Neural progenitor cell (in vitro differentiated cells): ENCODE measurements at regions not wholly inside any gene's neighbourhood (a gene's known extent, or its start where the extent isn't known, plus 50 kb on each side); places are given as distances from the start of the nearest gene placed in this dataset.

Source experiments
- DNase-seq: peaks from one replicate; pipeline ENCODE4 v3.0.0-alpha.2; 2016; ENCODE audit warnings: low spot score
- H2AFZ ChIP-seq: fragments of 200-600 bp; sonication (generic); replicated peaks from 2 replicates; pipeline ENCODE4 v1.6.1; 2016; ENCODE audit warnings: antibody characterized with exemption
- H3F3A ChIP-seq: fragments of 200-600 bp; sonication (generic); 2 replicates; pipeline ENCODE4 v1.6.1; 2016; ENCODE audit warnings: antibody characterized with exemption, low read depth
- H3K27ac ChIP-seq: fragments of 200-600 bp; sonication (generic); 2 replicates; pipeline ENCODE4 v1.5.1; 2016; ENCODE audit warnings: mild to moderate bottlenecking
- H3K27me3 ChIP-seq: fragments of 200-600 bp; sonication (generic); 2 replicates; pipeline ENCODE4 v1.6.1; 2016; ENCODE audit warnings: mild to moderate bottlenecking, moderate library complexity
- H3K36me3 ChIP-seq: fragments of 200-600 bp; sonication (generic); 2 replicates; pipeline ENCODE4 v1.5.1; 2016
- H3K4me1 ChIP-seq: fragments of 200-600 bp; sonication (generic); 2 replicates; pipeline ENCODE4 v1.6.1; 2016; ENCODE audit warnings: mixed run types
- H3K4me2 ChIP-seq: fragments of 200-600 bp; sonication (generic); 2 replicates; pipeline ENCODE4 v1.6.1; 2016
- H3K4me3 ChIP-seq: fragments of 200-600 bp; sonication (generic); 2 replicates; pipeline ENCODE4 v1.5.1; 2016
- H3K79me2 ChIP-seq: fragments of 200-600 bp; sonication (generic); 2 replicates; pipeline ENCODE4 v1.6.1; 2016; ENCODE audit warnings: low read depth
- H3K9ac ChIP-seq: fragments of 200-600 bp; sonication (generic); 2 replicates; pipeline ENCODE4 v1.6.1; 2016
- H3K9me3 ChIP-seq: fragments of 200-600 bp; sonication (generic); 2 replicates; pipeline ENCODE4 v1.5.1; 2016; ENCODE audit warnings: low read depth
- H4K20me1 ChIP-seq: fragments of 200-600 bp; sonication (generic); 2 replicates; pipeline ENCODE4 v1.6.1; 2016; ENCODE audit warnings: low read depth
- H3K27ac Mint-ChIP-seq: 3 replicates; pipeline ENCODE4 v1.8.0; 2021; ENCODE audit warnings: mixed read lengths
- H3K27me3 Mint-ChIP-seq: 2 replicates; pipeline ENCODE4 v1.8.0; 2022; ENCODE audit warnings: low read depth, mild to moderate bottlenecking, inconsistent platforms, moderate library complexity, mixed read lengths; ENCODE audit not compliant: insufficient read depth
- H3K36me3 Mint-ChIP-seq: 3 replicates; pipeline ENCODE4 v1.8.0; 2021; ENCODE audit warnings: mixed read lengths
- H3K4me1 Mint-ChIP-seq: 3 replicates; pipeline ENCODE4 v1.8.0; 2021; ENCODE audit warnings: mixed read lengths
- H3K4me3 Mint-ChIP-seq: 3 replicates; pipeline ENCODE4 v1.8.0; 2021; ENCODE audit warnings: mild to moderate bottlenecking, moderate library complexity, mixed read lengths
- H3K9me3 Mint-ChIP-seq: 3 replicates; pipeline ENCODE4 v1.8.0; 2020; ENCODE audit warnings: mixed read lengths
- EZH2 ChIP-seq: fragments of 200-600 bp; sonication (generic); IDR thresholded peaks from 2 replicates; pipeline ENCODE4 v1.6.1; 2017; ENCODE audit warnings: antibody characterized with exemption, mild to moderate bottlenecking, moderate library complexity
- EZH2phosphoT487 ChIP-seq: fragments of 200-600 bp; sonication (generic); IDR thresholded peaks from 2 replicates; pipeline ENCODE4 v1.6.1; 2017; ENCODE audit warnings: antibody characterized with exemption
- TF ChIP-seq, protein P1 (sequence below): fragments of 200-600 bp; sonication (generic); IDR thresholded peaks from 2 replicates; pipeline ENCODE4 v1.5.1; 2017; ENCODE audit warnings: antibody characterized with exemption, mild to moderate bottlenecking

DNA sequence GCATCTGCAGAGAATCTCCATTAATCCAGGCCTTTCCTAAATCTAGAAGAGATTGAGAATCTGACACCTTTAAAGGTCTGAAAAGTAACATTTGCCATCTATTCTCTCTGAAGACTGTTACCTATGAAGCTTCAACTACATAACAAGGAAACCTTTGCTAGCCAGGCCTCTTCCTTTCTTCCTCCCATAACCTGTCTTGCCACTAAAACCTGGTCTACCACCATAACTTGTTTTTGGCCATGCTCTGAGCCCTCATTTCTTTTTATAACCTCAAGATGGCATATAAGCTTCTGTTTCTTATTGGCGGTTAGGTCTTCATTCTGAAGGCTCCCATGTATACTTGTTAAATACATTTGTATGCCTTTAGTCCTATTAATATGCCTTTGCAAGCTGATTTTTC is 348.4 kb upstream of the MEOX2 start:
- Mint-ChIP-seq H3K9me3 (no peaks in the 10 kb centered on the region), H3K4me3 (no peak overlapping the region), H3K27me3 (no peaks in the 10 kb centered on the region), H3K4me1 (no peaks in the 10 kb centered on the region), H3K36me3 (no peaks in the 10 kb centered on the region), H3K27ac (no peak overlapping the region)
- Histone ChIP-seq H4K20me1 (no peaks in the 10 kb centered on the region), H3K4me3 (no peak overlapping the region), H3K4me2 (no peak overlapping the region), H3K4me1 (peaks cover 7% of the 10 kb centered on the region), H3F3A (no peaks in the 10 kb centered on the region), H3K9ac (no peak overlapping the region), H3K36me3 (no peaks in the 10 kb centered on the region), H3K27ac (no peak overlapping the region), H3K79me2 (no peaks in the 10 kb centered on the region), H2AFZ (no peak overlapping the region), H3K9me3 (no peaks in the 10 kb centered on the region), H3K27me3 (no peaks in the 10 kb centered on the region)
- DNase-seq: no peak
- TF ChIP-seq EZH2phosphoT487: no peak
- no peak for TF ChIP-seq EZH2
- TF ChIP-seq, protein P1, sequence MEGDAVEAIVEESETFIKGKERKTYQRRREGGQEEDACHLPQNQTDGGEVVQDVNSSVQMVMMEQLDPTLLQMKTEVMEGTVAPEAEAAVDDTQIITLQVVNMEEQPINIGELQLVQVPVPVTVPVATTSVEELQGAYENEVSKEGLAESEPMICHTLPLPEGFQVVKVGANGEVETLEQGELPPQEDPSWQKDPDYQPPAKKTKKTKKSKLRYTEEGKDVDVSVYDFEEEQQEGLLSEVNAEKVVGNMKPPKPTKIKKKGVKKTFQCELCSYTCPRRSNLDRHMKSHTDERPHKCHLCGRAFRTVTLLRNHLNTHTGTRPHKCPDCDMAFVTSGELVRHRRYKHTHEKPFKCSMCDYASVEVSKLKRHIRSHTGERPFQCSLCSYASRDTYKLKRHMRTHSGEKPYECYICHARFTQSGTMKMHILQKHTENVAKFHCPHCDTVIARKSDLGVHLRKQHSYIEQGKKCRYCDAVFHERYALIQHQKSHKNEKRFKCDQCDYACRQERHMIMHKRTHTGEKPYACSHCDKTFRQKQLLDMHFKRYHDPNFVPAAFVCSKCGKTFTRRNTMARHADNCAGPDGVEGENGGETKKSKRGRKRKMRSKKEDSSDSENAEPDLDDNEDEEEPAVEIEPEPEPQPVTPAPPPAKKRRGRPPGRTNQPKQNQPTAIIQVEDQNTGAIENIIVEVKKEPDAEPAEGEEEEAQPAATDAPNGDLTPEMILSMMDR: no peak

GRCh38 chr7:16034353-16034752 is 347.9 kb upstream of the MEOX2 start:
- no peak overlapping the region for H3K27ac Mint-ChIP-seq

GRCh38 chr7:16033233-16033632 is 346.8 kb upstream of the MEOX2 start:
- no peaks in the 10 kb centered on the region for H3K79me2 ChIP-seq
- H4K20me1 ChIP-seq: no peaks in the 10 kb centered on the region
- no peaks in the 10 kb centered on the region for H3K4me1 Mint-ChIP-seq
- no peak for DNase-seq
- H3K9me3 Mint-ChIP-seq: no peaks in the 10 kb centered on the region
- no peaks in the 10 kb centered on the region for H3K36me3 Mint-ChIP-seq
- no peak overlapping the region for H3K27ac ChIP-seq
- peaks cover 7% of the 10 kb centered on the region for H3K4me1 ChIP-seq
- H2AFZ ChIP-seq: peak overlapping the region; percentile 82
- H3F3A ChIP-seq: no peaks in the 10 kb centered on the region
- no peak overlapping the region for H3K4me3 ChIP-seq
- H3K27ac Mint-ChIP-seq: no peak overlapping the region
- no peaks in the 10 kb centered on the region for H3K36me3 ChIP-seq
- no peaks in the 10 kb centered on the region for H3K27me3 Mint-ChIP-seq
- H3K9ac ChIP-seq: no peak overlapping the region
- TF ChIP-seq, protein P1: no peak
- TF ChIP-seq EZH2 (no peak), EZH2phosphoT487 (no peak)
- H3K27me3 ChIP-seq: no peaks in the 10 kb centered on the region
- H3K4me2 ChIP-seq: no peak overlapping the region
- H3K4me3 Mint-ChIP-seq: no peak overlapping the region
- no peaks in the 10 kb centered on the region for H3K9me3 ChIP-seq

More at GRCh38 chr7:16034353-16034752, 347.9 kb upstream of the MEOX2 start:
- no peak for TF ChIP-seq EZH2
- no peak for TF ChIP-seq EZH2phosphoT487
- TF ChIP-seq, protein P1: no peak
- H3K36me3 ChIP-seq: no peaks in the 10 kb centered on the region
- no peaks in the 10 kb centered on the region for H3K36me3 Mint-ChIP-seq
- no peak overlapping the region for H3K4me2 ChIP-seq
- H3K27ac ChIP-seq: no peak overlapping the region
- no peaks in the 10 kb centered on the region for H3F3A ChIP-seq
- H4K20me1 ChIP-seq: no peaks in the 10 kb centered on the region
- H3K27me3 ChIP-seq: no peaks in the 10 kb centered on the region
- H3K4me1 ChIP-seq: peaks cover 7% of the 10 kb centered on the region
- no peaks in the 10 kb centered on the region for H3K4me1 Mint-ChIP-seq
- no peaks in the 10 kb centered on the region for H3K79me2 ChIP-seq
- no peak overlapping the region for H3K4me3 Mint-ChIP-seq
- no peaks in the 10 kb centered on the region for H3K9me3 ChIP-seq
- no peaks in the 10 kb centered on the region for H3K27me3 Mint-ChIP-seq
- H3K9ac ChIP-seq: no peak overlapping the region
- no peak overlapping the region for H3K4me3 ChIP-seq
- no peak for DNase-seq
- no peaks in the 10 kb centered on the region for H3K9me3 Mint-ChIP-seq
- no peak overlapping the region for H2AFZ ChIP-seq
